SK-N-SH treated with all-trans-retinoic acid at 6 μM for 48 hours (cell line): ENCODE measurements at regions not wholly inside any gene's neighbourhood (a gene's known extent, or its start where the extent isn't known, plus 50 kb on each side); places are given as distances from the start of the nearest gene placed in this dataset.

ENCODE experiments used
- ATAC-seq: fragments of 200-7000 bp; cut with Tn5 transposase; 3 replicates; pipeline ENCODE4 v1.9.1; 2020; ENCODE audit warnings: mild to moderate bottlenecking, moderate library complexity
- BACH2 ChIP-seq: fragments of 250-450 bp; sonication (Bioruptor Pico); IDR thresholded peaks from 2 replicates; pipeline ENCODE4 v1.9.0; 2021; ENCODE audit warnings: mild to moderate bottlenecking, borderline replicate concordance
- CSDC2 ChIP-seq: fragments of 250-450 bp; sonication (Bioruptor Pico); IDR thresholded peaks from 2 replicates; pipeline ENCODE4 v1.5.0; 2020; ENCODE audit warnings: mild to moderate bottlenecking, moderate library complexity
- CSRNP3 ChIP-seq: fragments of 250-450 bp; sonication (Bioruptor Pico); IDR thresholded peaks from 2 replicates; pipeline ENCODE4 v1.5.1; 2021; ENCODE audit warnings: mild to moderate bottlenecking, moderate library complexity
- ESRRG ChIP-seq: fragments of 250-450 bp; sonication (Bioruptor Pico); IDR thresholded peaks from 2 replicates; pipeline ENCODE4 v1.6.1; 2021; ENCODE audit warnings: mild to moderate bottlenecking
- GLIS3 ChIP-seq: fragments of 250-450 bp; sonication (Bioruptor Pico); IDR thresholded peaks from 2 replicates; pipeline ENCODE4 v1.5.0; 2020; ENCODE audit warnings: mild to moderate bottlenecking, moderate library complexity
- ISL1 ChIP-seq: fragments of 250-450 bp; sonication (Bioruptor Pico); IDR thresholded peaks from 2 replicates; pipeline ENCODE4 v2.1.2; 2022; ENCODE audit warnings: mild to moderate bottlenecking, moderate library complexity
- OSR1 ChIP-seq: fragments of 250-450 bp; sonication (Bioruptor Pico); IDR thresholded peaks from 2 replicates; pipeline ENCODE4 v1.8.0; 2022; ENCODE audit warnings: moderate library complexity, mild to moderate bottlenecking, inconsistent platforms
- PATZ1 ChIP-seq: fragments of 250-450 bp; sonication (Bioruptor Pico); IDR thresholded peaks from 2 replicates; pipeline ENCODE4 v1.8.0; 2020; ENCODE audit warnings: mild to moderate bottlenecking, moderate library complexity, borderline replicate concordance
- PPARA ChIP-seq: fragments of 250-450 bp; sonication (Bioruptor Pico); IDR thresholded peaks from 2 replicates; pipeline ENCODE4 v1.5.0; 2020; ENCODE audit warnings: mild to moderate bottlenecking, borderline replicate concordance
- RARB ChIP-seq: fragments of 250-450 bp; sonication (Bioruptor Pico); IDR thresholded peaks from 2 replicates; pipeline ENCODE4 v1.8.0; 2021; ENCODE audit warnings: mild to moderate bottlenecking, moderate library complexity
- SNAI2 ChIP-seq: fragments of 250-450 bp; sonication (Bioruptor Pico); IDR thresholded peaks from 2 replicates; pipeline ENCODE4 v1.5.0; 2020; ENCODE audit warnings: mild to moderate bottlenecking, moderate library complexity
- TCF4 ChIP-seq: fragments of 250-450 bp; sonication (Bioruptor Pico); IDR thresholded peaks from 2 replicates; pipeline ENCODE4 v1.8.0; 2021; ENCODE audit warnings: mild to moderate bottlenecking, moderate library complexity, borderline replicate concordance
- TOX ChIP-seq: fragments of 250-450 bp; sonication (Bioruptor Pico); IDR thresholded peaks from 2 replicates; pipeline ENCODE4 v1.8.0; 2021; ENCODE audit warnings: mild to moderate bottlenecking, moderate library complexity, borderline replicate concordance
- TSHZ2 ChIP-seq: fragments of 250-450 bp; sonication (Bioruptor Pico); IDR thresholded peaks from 2 replicates; pipeline ENCODE4 v1.5.0; 2020; ENCODE audit warnings: mild to moderate bottlenecking, moderate library complexity
- ZC3H10 ChIP-seq: fragments of 250-450 bp; sonication (Bioruptor Pico); IDR thresholded peaks from 2 replicates; pipeline ENCODE4 v1.5.1; 2021; ENCODE audit warnings: mild to moderate bottlenecking, moderate library complexity
- ZFP3 ChIP-seq: fragments of 250-450 bp; sonication (Bioruptor Pico); IDR thresholded peaks from 2 replicates; pipeline ENCODE4 v1.5.0; 2020; ENCODE audit warnings: mild to moderate bottlenecking, moderate library complexity
- ZFP30 ChIP-seq: fragments of 450-650 bp; formaldehyde crosslinking; IDR thresholded peaks from 2 replicates; pipeline ENCODE4 v1.5.0; 2022; ENCODE audit warnings: mild to moderate bottlenecking, moderate library complexity
- ZNF565 ChIP-seq: fragments of 450-650 bp; formaldehyde crosslinking; conservative IDR thresholded peaks from 2 replicates; pipeline ENCODE4 v1.5.0; 2020; ENCODE audit warnings: low read depth, mild to moderate bottlenecking, moderate library complexity
- ZNF70 ChIP-seq: fragments of 450-650 bp; formaldehyde crosslinking; IDR thresholded peaks from 2 replicates; pipeline ENCODE4 v1.5.0; 2020; ENCODE audit warnings: mild to moderate bottlenecking, moderate library complexity
- TF ChIP-seq, protein P1 (sequence below): fragments of 250-450 bp; sonication (Bioruptor Pico); IDR thresholded peaks from 2 replicates; pipeline ENCODE4 v1.8.0; 2021; ENCODE audit warnings: low read depth, mild to moderate bottlenecking, moderate library complexity, borderline replicate concordance
- TF ChIP-seq, protein P2 (sequence below): fragments of 250-450 bp; sonication (Bioruptor Pico); IDR thresholded peaks from 2 replicates; pipeline ENCODE4 v1.5.1; 2020; ENCODE audit warnings: low read depth, mild to moderate bottlenecking, moderate library complexity

GRCh38 chr6:2309122-2309521 lies 63.7 kb upstream of the GMDS start:
- TF ChIP-seq ZNF565 (no peak), ISL1 (no peak), CSRNP3 (CRISPR knock-in tag) (no peak), OSR1 (no peak), SNAI2 (no peak), ESRRG (CRISPR knock-in tag) (no peak), TCF4 (CRISPR knock-in tag) (no peak), GLIS3 (CRISPR knock-in tag) (no peak), PATZ1 (CRISPR knock-in tag) (no peak), TOX (CRISPR knock-in tag) (no peak), BACH2 (CRISPR knock-in tag) (no peak), ZFP3 (CRISPR knock-in tag) (no peak), RARB (CRISPR knock-in tag) (no peak), ZNF70 (CRISPR knock-in tag) (no peak)

DNA sequence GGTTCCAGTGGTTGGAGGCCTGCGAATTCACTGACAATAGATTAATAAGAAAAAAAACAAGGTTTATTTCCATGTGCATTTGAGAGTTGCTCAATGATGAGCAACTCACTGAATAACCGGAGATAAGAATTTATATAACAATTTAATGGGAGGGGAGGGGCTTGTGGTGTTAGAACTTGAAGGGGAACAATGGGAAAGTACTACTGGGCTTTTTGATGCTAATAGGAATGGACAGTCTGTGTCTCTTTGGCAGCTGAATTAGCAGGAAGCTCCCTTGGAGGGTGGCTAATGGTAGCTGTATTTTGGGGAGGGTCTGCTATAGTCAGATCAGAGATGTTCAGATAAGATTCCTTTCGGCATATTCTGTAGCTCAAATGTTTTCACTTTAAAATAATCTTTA lies 62.4 kb upstream of the GMDS start:
- TF ChIP-seq ISL1 (no peak), PPARA (CRISPR knock-in tag) (no peak), OSR1 (no peak), TCF4 (CRISPR knock-in tag) (no peak), CSDC2 (CRISPR knock-in tag) (no peak), TOX (CRISPR knock-in tag) (no peak), SNAI2 (no peak), RARB (CRISPR knock-in tag) (no peak), ESRRG (CRISPR knock-in tag) (no peak), ZC3H10 (CRISPR knock-in tag) (no peak), ZFP30 (no peak), GLIS3 (CRISPR knock-in tag) (no peak), PATZ1 (CRISPR knock-in tag) (no peak), ZNF70 (CRISPR knock-in tag) (no peak), CSRNP3 (CRISPR knock-in tag) (no peak), TSHZ2 (CRISPR knock-in tag) (no peak)
- TF ChIP-seq, protein P1, sequence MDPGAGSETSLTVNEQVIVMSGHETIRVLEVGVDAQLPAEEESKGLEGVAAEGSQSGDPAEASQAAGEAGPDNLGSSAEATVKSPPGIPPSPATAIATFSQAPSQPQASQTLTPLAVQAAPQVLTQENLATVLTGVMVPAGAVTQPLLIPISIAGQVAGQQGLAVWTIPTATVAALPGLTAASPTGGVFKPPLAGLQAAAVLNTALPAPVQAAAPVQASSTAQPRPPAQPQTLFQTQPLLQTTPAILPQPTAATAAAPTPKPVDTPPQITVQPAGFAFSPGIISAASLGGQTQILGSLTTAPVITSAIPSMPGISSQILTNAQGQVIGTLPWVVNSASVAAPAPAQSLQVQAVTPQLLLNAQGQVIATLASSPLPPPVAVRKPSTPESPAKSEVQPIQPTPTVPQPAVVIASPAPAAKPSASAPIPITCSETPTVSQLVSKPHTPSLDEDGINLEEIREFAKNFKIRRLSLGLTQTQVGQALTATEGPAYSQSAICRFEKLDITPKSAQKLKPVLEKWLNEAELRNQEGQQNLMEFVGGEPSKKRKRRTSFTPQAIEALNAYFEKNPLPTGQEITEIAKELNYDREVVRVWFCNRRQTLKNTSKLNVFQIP (CRISPR knock-in tag) = no peak
- TF ChIP-seq, protein P2, sequence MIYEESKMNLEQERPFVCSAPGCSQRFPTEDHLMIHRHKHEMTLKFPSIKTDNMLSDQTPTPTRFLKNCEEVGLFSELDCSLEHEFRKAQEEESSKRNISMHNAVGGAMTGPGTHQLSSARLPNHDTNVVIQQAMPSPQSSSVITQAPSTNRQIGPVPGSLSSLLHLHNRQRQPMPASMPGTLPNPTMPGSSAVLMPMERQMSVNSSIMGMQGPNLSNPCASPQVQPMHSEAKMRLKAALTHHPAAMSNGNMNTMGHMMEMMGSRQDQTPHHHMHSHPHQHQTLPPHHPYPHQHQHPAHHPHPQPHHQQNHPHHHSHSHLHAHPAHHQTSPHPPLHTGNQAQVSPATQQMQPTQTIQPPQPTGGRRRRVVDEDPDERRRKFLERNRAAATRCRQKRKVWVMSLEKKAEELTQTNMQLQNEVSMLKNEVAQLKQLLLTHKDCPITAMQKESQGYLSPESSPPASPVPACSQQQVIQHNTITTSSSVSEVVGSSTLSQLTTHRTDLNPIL (CRISPR knock-in tag) = no peak
- ATAC-seq = no peak

More at GRCh38 chr6:2309122-2309521, 63.7 kb upstream of the GMDS start:
- ATAC-seq = no peak
